Erythroblast (primary cell): ENCODE measurements at regions not wholly inside any gene's neighbourhood (a gene's known extent, or its start where the extent isn't known, plus 50 kb on each side); places are given as distances from the start of the nearest gene placed in this dataset.

Source experiments
- DNase-seq, 2 experiments: peaks; one replicate each; lab custom pipeline; 2025; lab: John Stamatoyannopoulos, UW
- GATA1 ChIP-seq: IDR thresholded peaks from 2 replicates; pipeline ENCODE4 v1.6.1; 2011; ENCODE audit warnings: low read depth, mild to moderate bottlenecking, control low read depth, low read length, moderate library complexity
- POLR2A ChIP-seq: IDR thresholded peaks from 2 replicates; pipeline ENCODE4 v1.6.1; 2011; ENCODE audit warnings: mild to moderate bottlenecking, low read length

- DNase-seq: no peak
- TF ChIP-seq POLR2A (no peak), GATA1 (no peak)
These were observed 104.7 kb upstream of the MID1 start for GRCh38 chrX:10725071-10725470.

DNA sequence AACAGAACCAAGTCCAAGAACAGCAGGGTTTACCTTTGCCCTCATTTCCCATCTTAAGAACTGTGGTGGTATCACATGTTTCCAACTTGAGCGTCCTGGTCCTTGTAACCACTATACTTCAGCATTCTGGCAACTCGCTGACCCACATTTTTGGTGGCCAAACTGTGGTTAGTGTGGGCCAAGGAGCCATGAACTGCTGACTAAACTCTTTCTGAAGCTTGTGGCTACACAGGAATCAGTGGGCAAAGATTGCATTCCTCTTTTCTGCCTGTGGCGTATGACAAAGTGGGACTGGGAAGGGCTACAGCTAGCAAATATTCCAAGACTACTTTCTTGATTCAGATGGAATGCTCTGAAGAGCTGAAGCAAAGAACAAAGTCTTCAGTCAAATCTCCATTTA, 106.3 kb upstream of the MID1 start:
- no peak for DNase-seq
- TF ChIP-seq POLR2A: no peak
- TF ChIP-seq GATA1: no peak

- no peak for DNase-seq
- no peak for TF ChIP-seq GATA1
- no peak for TF ChIP-seq POLR2A
These were observed 108.5 kb upstream of the MID1 start for GRCh38 chrX:10728806-10729389.

GRCh38 chrX:10739426-10739825, 119.0 kb upstream of the MID1 start:
- DNase-seq: no peak
- no peak for TF ChIP-seq GATA1
- no peak for TF ChIP-seq POLR2A

DNA sequence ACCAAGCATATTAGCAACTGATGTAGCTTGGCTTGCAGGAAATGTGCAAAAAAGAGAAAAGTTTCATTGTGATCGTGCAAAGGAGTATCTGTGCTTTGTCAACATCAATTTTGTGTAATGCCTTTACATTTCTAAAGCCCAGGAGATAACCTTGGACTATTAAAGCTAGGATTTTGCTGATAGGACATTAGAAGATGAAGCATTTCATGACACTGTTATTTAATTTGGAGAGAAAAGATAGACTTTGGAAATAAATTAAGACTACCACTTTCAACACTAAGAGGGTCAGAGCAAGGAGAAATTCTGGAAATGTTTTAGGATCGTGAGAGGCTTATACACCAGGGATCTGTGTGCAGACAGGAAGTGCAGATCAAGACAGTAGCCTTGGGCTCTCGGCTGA, 120.6 kb upstream of the MID1 start:
- no peak for DNase-seq
- TF ChIP-seq POLR2A (no peak), GATA1 (no peak)

GRCh38 chrX:10741550-10741949, 121.2 kb upstream of the MID1 start:
- TF ChIP-seq POLR2A (no peak), GATA1 (no peak)
- DNase-seq: no peak

- DNase-seq: no peak
- TF ChIP-seq POLR2A (no peak), GATA1 (no peak)
These were observed 123.1 kb upstream of the MID1 start for GRCh38 chrX:10743476-10743875.

- TF ChIP-seq GATA1 (no peak), POLR2A (no peak)
- no peak for DNase-seq
These were observed 123.6 kb upstream of the MID1 start for GRCh38 chrX:10744007-10744406.

GRCh38 chrX:10747975-10748374, 127.6 kb upstream of the MID1 start:
- TF ChIP-seq POLR2A (no peak), GATA1 (no peak)
- DNase-seq: no peak

DNA sequence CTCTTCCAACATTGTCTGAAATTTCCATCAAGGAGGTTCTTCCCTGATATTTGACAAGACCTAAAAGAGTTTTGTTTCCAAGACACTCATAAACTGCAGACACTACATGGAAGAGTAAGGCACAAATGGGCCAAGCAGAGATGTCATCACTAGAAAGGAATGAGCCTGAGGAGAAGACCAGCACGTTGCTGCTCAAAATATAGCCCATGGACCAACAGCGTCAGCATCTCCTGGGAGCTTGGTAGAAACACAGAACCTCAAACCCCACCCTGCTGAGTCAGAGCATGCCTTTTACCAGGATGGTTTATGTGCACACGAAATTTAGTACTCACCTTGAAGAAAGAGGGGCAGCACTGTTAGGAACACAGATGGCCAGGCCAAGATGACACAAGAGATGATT, 128.7 kb upstream of the MID1 start:
- TF ChIP-seq GATA1 (no peak), POLR2A (no peak)
- no peak for DNase-seq

GRCh38 chrX:10750581-10750980, 130.2 kb upstream of the MID1 start:
- no peak for DNase-seq
- no peak for TF ChIP-seq POLR2A
- TF ChIP-seq GATA1: no peak

DNA sequence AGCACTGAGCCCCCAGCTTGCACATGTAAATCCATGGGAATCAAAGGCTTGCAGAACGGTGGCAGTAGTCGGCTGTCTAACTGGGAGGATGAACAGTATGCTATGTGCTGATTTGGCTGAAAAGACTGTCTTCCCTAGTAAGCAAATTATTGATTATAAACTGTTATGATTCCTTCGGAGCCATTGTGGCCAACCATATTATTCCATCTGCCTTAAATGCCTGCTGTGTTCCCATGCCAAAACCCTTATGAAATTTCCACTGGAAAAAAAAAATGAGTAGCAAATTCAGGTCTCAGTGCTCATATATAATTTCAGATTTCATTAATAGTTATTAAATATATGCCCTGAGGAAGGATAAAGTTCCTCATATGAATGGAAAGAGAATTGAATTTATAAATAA, 132.7 kb upstream of the MID1 start:
- no peak for DNase-seq
- TF ChIP-seq POLR2A (no peak), GATA1 (no peak)

GRCh38 chrX:10754445-10754844, 134.1 kb upstream of the MID1 start:
- TF ChIP-seq POLR2A: no peak
- TF ChIP-seq GATA1: no peak
- DNase-seq: no peak

DNA sequence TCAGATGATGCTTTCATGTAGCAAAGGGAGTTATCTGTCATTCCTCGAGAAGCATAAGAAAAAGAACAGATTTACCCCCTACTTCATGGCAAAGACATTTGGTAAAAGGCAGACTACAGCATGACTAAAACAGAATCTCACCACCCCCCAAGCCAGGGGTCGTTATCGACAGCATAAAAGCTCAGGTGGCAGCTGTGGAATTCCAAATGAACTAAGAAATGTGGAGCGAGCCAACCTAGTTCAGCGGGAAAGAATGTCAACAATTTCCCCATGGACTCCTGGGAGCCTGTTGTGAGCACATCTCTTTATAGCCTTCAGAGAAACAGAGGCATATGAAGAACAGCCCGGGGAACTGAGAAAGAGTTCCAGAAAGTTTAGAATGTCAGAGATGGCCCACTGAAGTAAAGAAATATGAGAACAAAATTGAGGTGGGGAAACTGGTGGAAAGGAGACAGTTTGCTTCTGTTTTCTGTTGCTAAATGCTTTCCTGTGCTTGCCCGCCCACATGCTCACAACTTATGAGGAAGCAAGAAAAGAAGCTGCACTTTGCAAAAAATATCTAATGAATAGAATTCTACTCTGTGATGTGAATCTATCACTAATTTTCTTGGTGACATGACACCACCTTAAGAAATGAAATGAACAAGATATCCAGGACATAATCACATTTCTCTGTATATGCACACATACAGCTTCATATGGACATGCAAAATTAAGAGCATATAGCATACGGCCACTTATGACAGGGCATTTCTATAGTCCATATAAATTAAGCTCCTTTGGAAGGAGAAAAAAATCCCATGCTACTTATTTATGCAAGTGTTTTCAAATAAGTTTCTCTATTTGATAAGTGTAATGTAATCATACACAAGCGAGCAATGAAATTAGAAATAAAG, 135.3 kb upstream of the MID1 start:
- DNase-seq: no peak
- TF ChIP-seq POLR2A (no peak), GATA1 (no peak)
